BJ (cell line): ENCODE measurements at regions not wholly inside any gene's neighbourhood (a gene's known extent, or its start where the extent isn't known, plus 50 kb on each side); places are given as distances from the start of the nearest gene placed in this dataset.

Experiments
- CTCF ChIA-PET: fragments of 350-600 bp; formaldehyde crosslinking; extraction: SDS; loops from one replicate; lab custom pipeline; 2021; ENCODE audit warnings: antibody characterized with exemption, inconsistent platforms; lab: Yijun Ruan, JAX
- POLR2A ChIA-PET: fragments of 300-600 bp; sonication (Branson Sonifier 250); formaldehyde crosslinking; extraction: SDS; loops from one replicate; lab custom pipeline; 2021; ENCODE audit warnings: antibody characterized with exemption; lab: Charles Lee
- DNase-seq: peaks from one replicate; pipeline ENCODE4 v3.0.0-alpha.2; 2011; ENCODE audit warnings: low read depth
- H3K27me3 ChIP-seq: 2 replicates; pipeline ENCODE4 v1.6.0; 2011; ENCODE audit warnings: low read length; ENCODE audit not compliant: control insufficient read depth, insufficient read depth
- H3K36me3 ChIP-seq: 2 replicates; pipeline ENCODE4 v1.5.1; 2011; ENCODE audit warnings: low read length; ENCODE audit not compliant: control insufficient read depth, insufficient read depth
- H3K4me3 ChIP-seq: 2 replicates; pipeline ENCODE4 v1.5.1; 2011; ENCODE audit warnings: low read depth, mild to moderate bottlenecking, control low read depth, low read length
- TF ChIP-seq, protein P1 (sequence below): IDR thresholded peaks from 2 replicates; pipeline ENCODE4 v1.5.1; 2011; ENCODE audit warnings: low read depth, mild to moderate bottlenecking, control low read depth, inconsistent platforms, low read length, moderate library complexity; ENCODE audit not compliant: insufficient read depth

DNA sequence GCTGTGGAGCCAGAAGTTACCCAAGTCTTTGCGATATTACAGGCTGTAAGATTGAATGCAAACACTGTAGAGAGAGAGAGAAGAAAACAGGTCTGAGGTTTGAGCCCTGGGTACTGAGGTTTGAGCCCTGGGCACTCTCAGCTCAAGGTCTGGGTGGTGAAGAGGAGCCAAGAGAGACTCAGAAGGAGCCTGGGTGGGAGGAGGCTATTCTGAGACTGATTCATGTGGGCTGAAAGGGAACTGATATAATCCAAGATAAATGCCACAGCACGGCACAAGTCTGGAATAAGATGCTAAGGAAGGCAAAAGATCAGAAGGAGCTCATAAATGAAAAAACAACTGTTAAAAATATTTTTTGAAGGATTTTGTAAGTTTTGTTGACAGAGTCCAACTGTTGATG lies 407.6 kb upstream of the HS6ST1 start:
- TF ChIP-seq, protein P1, sequence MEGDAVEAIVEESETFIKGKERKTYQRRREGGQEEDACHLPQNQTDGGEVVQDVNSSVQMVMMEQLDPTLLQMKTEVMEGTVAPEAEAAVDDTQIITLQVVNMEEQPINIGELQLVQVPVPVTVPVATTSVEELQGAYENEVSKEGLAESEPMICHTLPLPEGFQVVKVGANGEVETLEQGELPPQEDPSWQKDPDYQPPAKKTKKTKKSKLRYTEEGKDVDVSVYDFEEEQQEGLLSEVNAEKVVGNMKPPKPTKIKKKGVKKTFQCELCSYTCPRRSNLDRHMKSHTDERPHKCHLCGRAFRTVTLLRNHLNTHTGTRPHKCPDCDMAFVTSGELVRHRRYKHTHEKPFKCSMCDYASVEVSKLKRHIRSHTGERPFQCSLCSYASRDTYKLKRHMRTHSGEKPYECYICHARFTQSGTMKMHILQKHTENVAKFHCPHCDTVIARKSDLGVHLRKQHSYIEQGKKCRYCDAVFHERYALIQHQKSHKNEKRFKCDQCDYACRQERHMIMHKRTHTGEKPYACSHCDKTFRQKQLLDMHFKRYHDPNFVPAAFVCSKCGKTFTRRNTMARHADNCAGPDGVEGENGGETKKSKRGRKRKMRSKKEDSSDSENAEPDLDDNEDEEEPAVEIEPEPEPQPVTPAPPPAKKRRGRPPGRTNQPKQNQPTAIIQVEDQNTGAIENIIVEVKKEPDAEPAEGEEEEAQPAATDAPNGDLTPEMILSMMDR: no peak

DNA sequence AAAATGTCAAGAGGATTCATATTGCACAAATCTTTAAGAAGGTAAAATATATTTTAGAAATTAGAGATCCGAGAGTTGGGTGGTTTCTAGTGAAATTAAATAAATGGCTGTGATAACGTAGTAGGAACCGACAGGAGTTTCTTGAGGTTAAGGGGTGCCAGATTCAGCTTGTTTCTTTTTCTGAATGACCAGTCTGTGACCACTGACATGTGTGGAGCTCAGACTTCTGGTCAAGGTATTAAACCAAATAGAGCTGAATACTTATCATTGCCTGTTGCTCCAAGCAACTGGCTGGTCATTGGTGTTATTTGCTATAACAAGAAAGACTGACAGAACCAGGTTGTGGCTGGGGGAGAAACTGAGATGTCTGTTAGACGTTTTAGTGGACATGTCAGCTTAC lies 408.2 kb upstream of the HS6ST1 start:
- POLR2A ChIA-PET: no interaction called here
- CTCF ChIA-PET: interaction anchor here (1.2 to 4.3 kb wide), 3 partner anchors 9 to 16 kb away, joined by 4 to 23 read pairs (median 5); no protein-coding TSS in a partner anchor
- Histone ChIP-seq H3K27me3 (peaks cover 6% of the 10 kb centered on the region), H3K4me3 (no peak overlapping the region), H3K36me3 (no peaks in the 10 kb centered on the region)
- TF ChIP-seq, protein P1: no peak
- no peak for DNase-seq

More for the DNA sequence above, 407.6 kb upstream of the HS6ST1 start:
- POLR2A ChIA-PET: no interaction called here
- no peak for DNase-seq
- Histone ChIP-seq H3K4me3 (no peak overlapping the region), H3K36me3 (no peaks in the 10 kb centered on the region), H3K27me3 (peaks cover 6% of the 10 kb centered on the region)
- CTCF ChIA-PET: interaction anchor here (1.4 to 4.3 kb wide), 2 partner anchors 10 to 15 kb away, joined by 4 to 23 read pairs; no protein-coding TSS in a partner anchor

DNA sequence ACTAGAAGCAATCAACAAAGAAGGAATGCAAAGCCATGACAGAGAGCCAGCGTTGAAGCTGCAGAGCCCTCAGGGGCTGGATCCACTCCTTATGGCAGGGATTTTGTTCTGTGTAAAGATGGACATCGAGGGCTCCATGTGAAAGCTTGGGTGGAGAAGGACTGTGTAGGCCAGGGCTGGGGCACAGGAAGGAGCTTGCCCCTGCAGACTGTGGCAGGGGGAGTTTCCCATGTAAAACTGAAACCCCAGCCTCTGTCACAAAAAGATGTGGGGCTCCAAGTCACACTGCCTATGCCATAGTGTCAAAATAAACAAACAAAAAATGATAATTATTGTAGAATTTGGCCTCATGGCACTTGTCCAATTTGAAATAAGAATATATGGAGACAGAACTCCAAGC lies 408.7 kb upstream of the HS6ST1 start:
- ChIA-PET CTCF (interaction anchor here (0.7 to 4.3 kb wide), 4 partner anchors 9 to 16 kb away, joined by 4 to 23 read pairs (median 4); no protein-coding TSS in a partner anchor), POLR2A (no interaction called here)
- Histone ChIP-seq H3K36me3 (no peaks in the 10 kb centered on the region), H3K4me3 (no peak overlapping the region), H3K27me3 (peaks cover 8% of the 10 kb centered on the region)
- TF ChIP-seq, protein P1: no peak
- DNase-seq: no peak

DNA sequence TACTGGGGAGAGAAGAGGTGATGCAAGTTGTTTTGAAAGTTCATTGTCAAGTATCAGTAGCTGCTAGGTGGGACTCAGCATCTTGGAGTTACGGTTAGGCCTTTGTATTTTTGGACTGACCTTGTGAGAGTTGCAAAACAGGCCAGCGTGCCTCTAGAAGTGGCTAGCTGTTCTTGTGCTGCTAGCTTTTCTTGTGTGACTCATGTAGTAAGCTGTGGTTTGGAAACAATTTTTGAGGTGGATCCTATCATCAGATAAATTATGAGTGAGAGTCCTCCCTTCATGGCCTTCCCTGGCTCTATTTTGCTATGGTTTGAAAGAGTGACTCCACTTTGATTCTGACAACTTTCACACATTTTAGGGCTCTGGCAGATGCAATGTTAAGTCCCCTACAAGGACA lies 409.2 kb upstream of the HS6ST1 start:
- CTCF ChIA-PET: interaction anchor here (0.7 to 4.3 kb wide), 4 partner anchors 9 to 17 kb away, joined by 4 to 23 read pairs (median 4); no protein-coding TSS in a partner anchor
- DNase-seq: peak; percentile 44
- POLR2A ChIA-PET: no interaction called here

DNA sequence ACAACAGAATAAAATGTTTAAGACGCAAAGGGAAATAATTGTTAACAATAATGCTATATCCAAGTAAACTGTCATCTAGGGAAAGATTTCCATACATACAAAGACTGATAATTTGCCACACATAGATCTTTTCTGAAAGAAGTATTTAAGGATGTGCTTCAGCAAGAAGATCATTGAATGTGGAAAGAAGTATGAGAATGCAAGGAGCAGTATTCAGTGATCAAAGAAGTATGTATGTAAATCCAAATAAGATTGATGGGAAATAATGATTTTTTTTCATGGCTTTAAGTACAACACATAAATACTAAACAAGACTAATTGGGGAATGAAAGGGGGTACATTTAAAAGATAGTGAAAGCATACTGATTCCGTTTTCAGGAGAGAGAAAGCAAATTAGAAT lies 410.4 kb upstream of the HS6ST1 start:
- H3K27me3 ChIP-seq: peaks cover 8% of the 10 kb centered on the region
- ChIA-PET POLR2A (no interaction called here), CTCF (no interaction called here)
- no peak overlapping the region for H3K4me3 ChIP-seq
- no peaks in the 10 kb centered on the region for H3K36me3 ChIP-seq
- no peak for DNase-seq
- TF ChIP-seq, protein P1: no peak

More for the DNA sequence above, 409.2 kb upstream of the HS6ST1 start:
- no peaks in the 10 kb centered on the region for H3K36me3 ChIP-seq
- peaks cover 8% of the 10 kb centered on the region for H3K27me3 ChIP-seq
- TF ChIP-seq, protein P1: no peak
- H3K4me3 ChIP-seq: no peak overlapping the region
